Immature natural killer cell (primary cell): ENCODE measurements at regions not wholly inside any gene's neighbourhood (a gene's known extent, or its start where the extent isn't known, plus 50 kb on each side); places are given as distances from the start of the nearest gene placed in this dataset.
A peak's percentile ranks its signal among the peaks of the same experiment; 100 is the strongest.

Experiments
- DNase-seq, 3 donors: peaks; one replicate each; pipeline ENCODE4 v3.0.0; 2022; ENCODE audit warnings: mixed read lengths in 1 of 3
- H3K27ac Mint-ChIP-seq, 6 donors: one replicate each; pipeline ENCODE4 v1.8.0; 2020; ENCODE audit warnings: mixed read lengths in 6 of 6, mild to moderate bottlenecking in 5 of 6, inconsistent platforms in 4 of 6, moderate library complexity in 3 of 6
- H3K27me3 Mint-ChIP-seq, 3 donors: one replicate each; pipeline ENCODE4 v1.8.0; 2020 to 2021; ENCODE audit warnings: low read depth in 3 of 3, mild to moderate bottlenecking in 3 of 3, mixed read lengths in 3 of 3, moderate library complexity in 3 of 3, inconsistent platforms in 1 of 3
- H3K36me3 Mint-ChIP-seq, 3 donors: one replicate each; pipeline ENCODE4 v1.8.0; 2020; ENCODE audit warnings: mixed read lengths in 3 of 3, inconsistent platforms in 2 of 3, mild to moderate bottlenecking in 2 of 3
- H3K4me1 Mint-ChIP-seq, 2 donors: one replicate each; pipeline ENCODE4 v1.8.0; 2020; ENCODE audit warnings: inconsistent platforms in 2 of 2, mild to moderate bottlenecking in 2 of 2, mixed read lengths in 2 of 2, moderate library complexity in 1 of 2
- H3K4me3 Mint-ChIP-seq, 5 donors: one replicate each; pipeline ENCODE4 v1.8.0; 2020; ENCODE audit warnings: mild to moderate bottlenecking in 5 of 5, mixed read lengths in 5 of 5, inconsistent platforms in 3 of 5, moderate library complexity in 3 of 5
- H3K9me3 Mint-ChIP-seq, 6 donors: one replicate each; pipeline ENCODE4 v1.8.0; 2020; ENCODE audit warnings: mild to moderate bottlenecking in 6 of 6, mixed read lengths in 6 of 6, inconsistent platforms in 4 of 6, moderate library complexity in 3 of 6

DNA sequence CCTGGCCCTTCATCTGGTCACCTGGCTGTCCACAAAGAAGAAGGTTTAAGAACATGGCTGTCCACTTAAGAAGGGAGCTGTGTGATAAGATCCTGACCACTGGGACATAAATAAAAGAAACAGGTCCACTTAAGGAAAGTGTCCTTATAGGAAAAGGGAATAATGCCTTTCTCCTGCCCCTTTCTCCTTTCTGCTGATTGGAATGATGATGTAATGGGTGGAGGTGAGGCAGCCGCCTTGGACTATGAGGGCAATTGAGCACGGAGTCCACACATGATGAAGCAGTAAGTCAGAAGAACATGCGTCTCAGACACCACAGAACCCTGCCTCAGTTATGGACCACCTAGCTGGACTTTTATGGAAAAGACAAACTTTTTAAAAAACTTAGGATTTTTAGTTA is 401.1 kb downstream of the SHANK2 start:
- peaks cover 4 to 10% (median 6%) of the 10 kb centered on the region in 3 donors for H3K27me3 Mint-ChIP-seq
- no peaks in the 10 kb centered on the region for H3K36me3 Mint-ChIP-seq
- H3K9me3 Mint-ChIP-seq, result no peaks in the 10 kb centered on the region
- no peaks in the 10 kb centered on the region for H3K4me1 Mint-ChIP-seq
- DNase-seq, result no peak
- H3K27ac Mint-ChIP-seq, result no peak overlapping the region
- no peak overlapping the region for H3K4me3 Mint-ChIP-seq

DNA sequence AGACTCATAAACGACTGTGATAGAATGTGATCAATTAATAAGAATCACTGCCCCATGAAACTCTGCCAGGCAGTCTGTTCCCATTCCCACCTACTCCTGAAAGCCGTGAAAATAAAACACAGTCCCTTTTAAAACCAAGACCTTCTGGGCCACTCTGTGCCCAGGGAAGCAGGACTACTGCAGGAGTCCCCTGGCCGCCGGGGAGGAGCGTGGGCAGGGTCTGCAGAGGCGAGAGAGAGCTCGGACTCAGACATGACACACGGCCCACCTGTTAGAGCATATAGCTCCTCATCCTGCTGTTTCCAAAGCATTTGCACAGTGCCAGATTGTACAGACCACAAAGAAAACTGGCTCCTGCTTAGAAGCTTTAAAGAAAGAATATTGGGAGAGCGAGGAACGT is 400.5 kb downstream of the SHANK2 start:
- H3K9me3 Mint-ChIP-seq, result no peaks in the 10 kb centered on the region
- H3K4me3 Mint-ChIP-seq, result no peak overlapping the region
- peaks cover 6 to 10% (median 8%) of the 10 kb centered on the region in 3 donors for H3K27me3 Mint-ChIP-seq
- no peaks in the 10 kb centered on the region for H3K4me1 Mint-ChIP-seq
- H3K36me3 Mint-ChIP-seq, result no peaks in the 10 kb centered on the region
- H3K27ac Mint-ChIP-seq, result no peak overlapping the region
- DNase-seq, result no peak

DNA sequence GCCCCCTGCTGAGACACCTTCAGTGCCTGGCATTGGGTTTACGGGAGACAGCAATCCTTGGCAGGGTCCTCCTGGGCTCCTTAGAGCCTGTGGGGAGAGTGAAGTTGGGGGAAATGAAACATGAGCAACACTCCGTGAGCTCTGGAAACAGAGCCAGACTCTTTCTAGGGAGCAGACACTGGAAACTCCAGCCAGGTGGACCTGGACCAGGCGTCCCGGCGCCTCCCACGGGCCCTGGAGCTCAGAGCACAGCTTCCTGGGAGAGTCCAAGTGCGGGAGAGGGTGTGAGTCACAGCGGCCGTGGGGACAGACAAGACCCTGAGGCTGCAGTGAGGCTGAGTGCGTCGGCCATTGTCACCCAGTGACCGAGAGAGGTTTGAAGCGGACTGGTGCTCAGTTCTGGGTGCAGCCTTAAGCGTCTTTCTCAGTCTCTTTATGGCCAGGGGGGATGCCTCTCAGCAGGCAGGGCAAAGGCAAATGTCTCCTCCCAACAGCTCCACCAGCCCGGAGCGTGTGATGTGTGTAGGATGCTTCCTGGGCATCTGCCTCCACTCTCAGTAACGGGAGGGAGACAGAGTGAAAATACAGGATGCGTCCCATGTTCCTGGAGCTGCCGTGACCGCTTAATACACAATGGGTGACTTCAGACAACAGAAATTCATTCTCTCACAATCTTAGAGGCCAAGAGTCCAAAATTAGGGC is 399.2 kb downstream of the SHANK2 start:
- no peak for DNase-seq
- Mint-ChIP-seq H3K36me3 (no peaks in the 10 kb centered on the region), H3K27me3 (peaks cover 6 to 10% (median 8%) of the 10 kb centered on the region in 3 donors), H3K4me3 (no peak overlapping the region), H3K4me1 (no peaks in the 10 kb centered on the region), H3K27ac (no peak overlapping the region), H3K9me3 (no peaks in the 10 kb centered on the region)

DNA sequence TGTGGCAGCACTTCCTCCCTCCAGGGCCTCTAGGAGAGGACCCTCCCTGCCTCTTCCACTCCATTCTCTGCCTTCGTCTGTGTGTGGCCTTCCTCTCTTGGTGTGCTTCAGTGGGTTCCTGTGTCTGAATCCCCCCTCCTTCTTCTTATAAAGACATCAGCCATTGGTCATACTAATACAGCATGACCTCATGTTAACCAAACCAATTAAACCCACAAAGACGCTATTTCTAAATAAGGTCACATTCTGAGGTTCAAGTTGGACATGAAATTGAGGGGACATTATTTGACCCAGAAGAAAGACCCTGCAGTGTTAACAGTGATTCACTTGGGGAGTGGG is 398.6 kb downstream of the SHANK2 start:
- H3K4me3 Mint-ChIP-seq, result no peak overlapping the region
- H3K4me1 Mint-ChIP-seq, result no peaks in the 10 kb centered on the region
- no peaks in the 10 kb centered on the region for H3K9me3 Mint-ChIP-seq
- H3K36me3 Mint-ChIP-seq, result no peaks in the 10 kb centered on the region
- no peak overlapping the region for H3K27ac Mint-ChIP-seq
- DNase-seq, result no peak
- peaks cover 6 to 10% (median 8%) of the 10 kb centered on the region in 3 donors for H3K27me3 Mint-ChIP-seq

DNA sequence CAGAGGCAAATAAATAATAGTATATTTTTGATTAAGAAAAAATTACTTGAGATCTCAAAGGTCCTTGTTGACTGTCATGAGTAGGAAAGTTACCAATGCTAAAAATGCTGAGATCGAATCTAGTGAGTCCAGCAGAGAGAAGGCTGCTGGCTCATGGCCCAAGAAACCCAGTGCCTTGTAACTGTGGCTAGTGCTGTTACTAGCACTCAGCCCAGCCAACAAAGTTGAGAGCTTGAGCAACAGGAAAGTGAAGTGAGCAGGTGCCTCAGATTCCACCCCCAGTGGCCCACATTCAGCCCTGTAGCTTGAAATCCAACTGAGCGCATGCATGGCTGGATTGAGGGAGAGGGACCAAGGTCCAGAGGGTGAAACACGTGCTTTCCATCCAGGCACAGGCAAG is 398.2 kb downstream of the SHANK2 start:
- Mint-ChIP-seq H3K36me3 (no peaks in the 10 kb centered on the region), H3K27me3 (peaks cover 7 to 10% (median 8%) of the 10 kb centered on the region in 3 donors), H3K4me1 (peaks cover 0 to 2% of the 10 kb centered on the region in 2 donors), H3K27ac (no peak overlapping the region), H3K9me3 (no peaks in the 10 kb centered on the region), H3K4me3 (no peak overlapping the region)
- no peak for DNase-seq

DNA sequence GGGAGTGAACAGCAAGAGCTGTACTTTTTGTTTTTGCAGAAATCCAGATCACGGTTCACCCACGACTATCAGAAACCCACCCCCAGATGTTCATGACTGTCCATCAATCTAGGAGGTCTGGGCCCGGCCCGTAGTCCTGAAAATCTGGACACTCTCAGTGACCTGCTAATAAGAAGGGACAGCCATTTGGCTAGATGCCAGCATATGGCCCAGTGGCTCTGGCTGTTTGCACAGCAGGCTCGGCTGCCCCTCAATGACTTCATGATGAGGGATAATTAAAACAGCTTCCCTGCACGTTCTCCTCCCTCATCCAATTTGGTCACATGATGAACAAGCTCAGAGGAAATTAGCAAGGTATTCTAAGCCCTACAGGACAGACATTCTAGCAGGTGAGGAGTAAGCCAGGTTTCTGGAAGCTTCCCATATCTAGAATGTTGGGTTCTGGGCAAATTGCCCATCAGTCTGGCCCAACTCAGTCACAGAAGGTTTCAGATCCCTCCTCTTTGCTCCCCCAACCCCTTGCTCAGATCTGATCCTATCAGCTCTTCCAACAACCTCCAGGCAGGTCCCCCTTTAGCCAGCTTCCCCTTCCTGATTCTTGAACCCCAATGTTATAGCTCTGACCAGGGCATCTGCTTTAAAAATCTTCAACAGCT is 397.3 kb downstream of the SHANK2 start:
- H3K27me3 Mint-ChIP-seq, result peaks cover 7 to 10% (median 8%) of the 10 kb centered on the region in 3 donors
- H3K27ac Mint-ChIP-seq, result no peak overlapping the region
- no peaks in the 10 kb centered on the region for H3K9me3 Mint-ChIP-seq
- H3K4me3 Mint-ChIP-seq, result no peak overlapping the region
- no peak for DNase-seq
- no peaks in the 10 kb centered on the region for H3K36me3 Mint-ChIP-seq
- H3K4me1 Mint-ChIP-seq, result peaks cover 0 to 4% of the 10 kb centered on the region in 2 donors

DNA sequence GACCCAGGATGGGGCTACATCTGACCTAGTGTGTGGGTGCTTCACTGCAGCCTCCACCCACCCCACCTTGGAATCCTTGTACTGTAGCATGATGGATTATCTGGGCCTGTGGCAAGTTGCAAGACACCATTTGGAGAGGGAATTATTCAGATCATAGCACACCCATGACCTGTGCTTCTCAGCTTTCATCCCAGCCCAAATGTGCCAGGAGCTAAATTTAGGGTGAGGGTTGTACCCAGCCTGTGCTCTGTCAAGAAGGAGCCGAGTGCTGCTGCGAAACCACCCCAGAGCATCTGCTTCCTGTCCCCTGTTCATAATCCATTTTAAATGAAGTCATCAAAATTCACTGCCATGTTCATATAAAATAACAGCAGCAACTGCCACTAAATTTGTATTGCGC is 394.5 kb downstream of the SHANK2 start:
- Mint-ChIP-seq H3K36me3 (no peaks in the 10 kb centered on the region), H3K9me3 (peaks cover 0 to 2% (median 0%) of the 10 kb centered on the region in 6 donors), H3K4me1 (peaks cover 0 to 4% of the 10 kb centered on the region in 2 donors), H3K4me3 (no peak overlapping the region), H3K27ac (no peak overlapping the region), H3K27me3 (peaks cover 5 to 14% (median 6%) of the 10 kb centered on the region in 3 donors)
- no peak for DNase-seq

DNA sequence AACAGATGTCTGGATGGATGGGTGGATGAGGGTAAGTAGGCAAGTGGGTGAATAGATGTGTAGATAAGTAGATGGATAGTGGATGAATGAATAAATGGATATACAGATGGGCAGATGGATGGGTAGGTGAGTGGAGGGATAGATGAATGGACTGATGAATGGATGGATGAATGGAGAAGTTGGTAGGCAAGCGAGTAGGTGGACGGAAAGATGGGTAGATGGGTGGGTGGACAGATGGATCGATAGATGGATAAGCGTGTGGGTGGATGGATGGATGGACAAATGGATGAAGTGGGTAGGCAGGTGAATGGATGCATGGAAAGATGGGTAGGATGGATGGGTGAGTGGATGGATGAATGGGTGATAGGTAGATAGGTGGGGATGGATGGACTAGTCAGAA is 393.2 kb downstream of the SHANK2 start:
- DNase-seq, result no peak
- Mint-ChIP-seq H3K4me1 (peaks cover 0 to 4% of the 10 kb centered on the region in 2 donors), H3K27me3 (peaks cover 3 to 14% (median 4%) of the 10 kb centered on the region in 3 donors), H3K36me3 (no peaks in the 10 kb centered on the region), H3K9me3 (peaks cover 0 to 2% (median 0%) of the 10 kb centered on the region in 6 donors), H3K4me3 (peak overlapping the region in 1 of 5 donors; percentile 4), H3K27ac (no peak overlapping the region)

DNA sequence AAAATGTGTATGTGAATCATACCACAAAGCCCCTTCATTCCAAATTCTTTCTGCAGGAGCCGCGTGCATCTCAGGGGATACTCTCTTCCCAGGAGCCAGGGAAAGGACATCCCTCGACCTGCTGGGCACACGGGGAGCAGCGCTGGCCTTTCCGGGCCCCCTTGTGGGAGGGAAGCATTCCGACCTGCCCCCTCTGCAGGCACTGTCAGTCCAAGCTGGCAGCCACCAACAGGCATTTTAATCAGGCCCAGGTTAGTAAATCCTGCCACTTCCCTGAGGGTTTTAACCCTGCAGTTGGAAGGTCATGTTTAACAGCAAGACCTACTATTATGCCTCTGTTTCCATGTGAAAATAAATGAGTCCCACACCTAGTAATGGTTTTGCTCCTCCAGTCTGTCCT is 391.5 kb downstream of the SHANK2 start:
- H3K36me3 Mint-ChIP-seq, result no peaks in the 10 kb centered on the region
- no peak for DNase-seq
- peaks cover 0 to 4% of the 10 kb centered on the region in 2 donors for H3K4me1 Mint-ChIP-seq
- no peak overlapping the region for H3K27ac Mint-ChIP-seq
- H3K4me3 Mint-ChIP-seq, result no peak overlapping the region
- peaks cover 0 to 2% (median 0%) of the 10 kb centered on the region in 6 donors for H3K9me3 Mint-ChIP-seq
- H3K27me3 Mint-ChIP-seq, result peaks cover 2 to 14% (median 2%) of the 10 kb centered on the region in 3 donors

DNA sequence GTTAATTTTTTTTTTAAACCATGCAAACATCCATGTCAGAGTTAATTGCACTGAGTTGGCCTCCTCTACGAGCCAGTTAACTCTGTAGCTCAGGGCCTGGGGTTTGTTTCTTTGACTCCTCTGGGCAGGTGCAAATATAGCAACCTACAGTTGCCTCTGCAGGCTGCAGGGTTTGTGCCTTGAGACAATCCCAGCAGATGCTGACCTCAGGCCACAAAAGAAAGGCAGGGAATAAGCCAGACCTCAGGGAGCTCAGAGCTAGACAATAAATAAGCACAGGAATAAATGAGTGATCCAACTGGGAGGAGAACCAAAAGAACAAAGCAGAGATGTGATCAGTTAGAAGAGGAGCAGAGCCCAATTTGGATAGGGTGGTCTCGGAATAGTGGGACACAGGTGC is 390.8 kb downstream of the SHANK2 start:
- peaks cover 0 to 4% of the 10 kb centered on the region in 2 donors for H3K4me1 Mint-ChIP-seq
- DNase-seq, result no peak
- H3K27me3 Mint-ChIP-seq, result peaks cover 2 to 8% (median 2%) of the 10 kb centered on the region in 3 donors
- no peaks in the 10 kb centered on the region for H3K36me3 Mint-ChIP-seq
- no peak overlapping the region for H3K27ac Mint-ChIP-seq
- H3K9me3 Mint-ChIP-seq, result peaks cover 0 to 2% (median 0%) of the 10 kb centered on the region in 6 donors
- H3K4me3 Mint-ChIP-seq, result no peak overlapping the region

DNA sequence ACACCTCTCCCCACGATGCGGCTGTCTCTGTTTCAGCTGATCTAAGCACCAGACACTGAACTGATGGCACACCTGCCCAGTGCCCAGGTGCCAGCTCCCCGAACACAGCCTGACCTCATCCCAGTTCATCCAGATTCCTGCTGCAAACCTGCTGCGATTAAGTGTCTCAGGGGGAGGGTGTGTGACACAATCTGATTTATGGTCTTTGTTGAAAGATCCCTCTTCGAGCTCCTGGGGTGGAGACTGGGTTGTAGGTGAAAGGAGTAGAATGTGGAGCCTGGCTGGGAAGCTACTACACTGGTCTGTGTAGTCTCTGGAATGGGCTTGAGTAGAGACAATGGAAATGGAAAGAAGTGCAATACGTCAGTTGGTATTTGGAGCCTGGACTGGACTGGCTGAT is 390.3 kb downstream of the SHANK2 start:
- peaks cover 0 to 4% of the 10 kb centered on the region in 2 donors for H3K4me1 Mint-ChIP-seq
- H3K4me3 Mint-ChIP-seq, result no peak overlapping the region
- DNase-seq, result no peak
- H3K27ac Mint-ChIP-seq, result no peak overlapping the region
- H3K27me3 Mint-ChIP-seq, result peaks cover 2 to 8% (median 2%) of the 10 kb centered on the region in 3 donors
- H3K9me3 Mint-ChIP-seq, result peaks cover 0 to 2% (median 0%) of the 10 kb centered on the region in 6 donors
- no peaks in the 10 kb centered on the region for H3K36me3 Mint-ChIP-seq

DNA sequence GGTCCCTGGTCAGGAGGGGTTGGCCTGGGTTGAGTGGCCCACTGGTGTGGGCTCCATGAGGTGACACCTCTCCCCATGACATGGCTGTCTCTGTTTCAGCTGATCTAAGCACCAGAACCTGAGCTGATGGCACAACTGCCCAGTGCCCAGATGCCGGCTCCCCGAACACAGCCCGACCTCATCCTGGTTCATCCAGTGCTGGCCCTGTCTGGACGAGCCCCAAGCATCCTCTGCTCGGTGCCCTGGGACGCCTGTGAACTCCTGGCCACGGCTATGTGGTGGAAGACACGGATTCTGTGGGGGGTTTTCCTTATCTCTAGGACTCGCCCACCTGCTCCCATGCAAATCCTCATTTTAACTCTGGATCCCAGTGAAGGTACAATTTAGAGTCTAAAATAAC is 389.2 kb downstream of the SHANK2 start:
- Mint-ChIP-seq H3K27me3 (peaks cover 2 to 8% (median 5%) of the 10 kb centered on the region in 3 donors), H3K4me1 (peaks cover 0 to 4% of the 10 kb centered on the region in 2 donors), H3K36me3 (no peaks in the 10 kb centered on the region), H3K27ac (no peak overlapping the region), H3K9me3 (peaks cover 0 to 2% (median 0%) of the 10 kb centered on the region in 6 donors), H3K4me3 (no peak overlapping the region)
- DNase-seq, result no peak

DNA sequence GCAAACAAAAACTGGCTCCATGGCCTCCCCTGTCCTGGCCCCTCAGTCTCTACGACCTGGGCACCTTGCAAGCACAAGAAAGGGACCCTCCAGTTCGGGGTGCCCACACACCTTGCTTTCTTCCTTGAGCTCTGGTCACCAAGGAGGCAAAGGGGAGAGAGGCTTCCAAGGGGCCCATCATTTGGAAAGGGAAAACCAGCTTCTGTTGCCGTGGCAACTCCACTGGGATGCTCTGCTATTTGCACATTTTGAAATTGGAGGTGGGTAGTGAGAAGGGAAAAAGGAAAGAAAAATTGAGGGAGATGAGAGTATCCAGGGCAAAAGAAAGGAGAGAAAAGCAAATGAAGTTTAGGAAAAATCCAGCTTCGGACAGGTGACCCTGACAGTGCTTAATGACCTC is 388.4 kb downstream of the SHANK2 start:
- H3K27ac Mint-ChIP-seq, result no peak overlapping the region
- no peak for DNase-seq
- H3K9me3 Mint-ChIP-seq, result peaks cover 0 to 2% (median 0%) of the 10 kb centered on the region in 6 donors
- H3K4me3 Mint-ChIP-seq, result no peak overlapping the region
- H3K4me1 Mint-ChIP-seq, result peaks cover 0 to 4% of the 10 kb centered on the region in 2 donors
- H3K36me3 Mint-ChIP-seq, result no peaks in the 10 kb centered on the region
- peaks cover 2 to 8% (median 5%) of the 10 kb centered on the region in 3 donors for H3K27me3 Mint-ChIP-seq

DNA sequence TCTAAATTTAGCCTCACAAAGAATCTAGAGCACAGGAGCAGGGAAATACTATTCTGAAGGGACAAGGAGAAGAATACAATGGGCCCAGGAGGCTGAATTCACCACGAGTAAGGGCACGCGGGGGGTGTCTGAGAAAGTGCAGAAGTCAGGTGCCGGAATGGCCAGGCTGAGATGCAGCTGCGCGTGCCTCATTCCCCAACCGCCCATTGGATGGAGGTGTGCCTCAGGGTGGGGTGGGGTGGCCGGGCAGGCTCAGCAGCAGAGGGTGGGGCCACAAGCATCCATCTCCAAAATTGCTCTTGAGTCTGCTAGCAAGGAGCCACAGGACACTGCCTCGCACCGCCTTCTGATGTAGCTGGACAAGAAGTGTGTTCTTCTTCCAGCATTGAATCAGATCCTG is 387.0 kb downstream of the SHANK2 start:
- Mint-ChIP-seq H3K27me3 (peaks cover 3 to 8% (median 5%) of the 10 kb centered on the region in 3 donors), H3K27ac (no peak overlapping the region), H3K9me3 (peaks cover 0 to 2% (median 0%) of the 10 kb centered on the region in 6 donors), H3K4me1 (no peaks in the 10 kb centered on the region), H3K36me3 (no peaks in the 10 kb centered on the region), H3K4me3 (no peak overlapping the region)
- no peak for DNase-seq
